ENCODE measurements at regions not wholly inside any gene's neighbourhood (a gene's known extent, or its start where the extent isn't known, plus 50 kb on each side); places are given as distances from the start of the nearest gene placed in this dataset.

GRCh38 chr13:106637519-106637918 is 69.6 kb upstream of the ARGLU1 start:
- no peak for TF ChIP-seq ZMAT4 (CRISPR knock-in tag; IDR thresholded peaks at IDR 0.05)
- TF ChIP-seq GABPB1 (CRISPR knock-in tag; IDR thresholded peaks at IDR 0.05): no peak
- TF ChIP-seq STAT6 (CRISPR knock-in tag; conservative IDR thresholded peaks at IDR 0.05; ENCODE audit: low read depth): no peak
- no peak for TF ChIP-seq CTCF (IDR thresholded peaks at IDR 0.05)
- TF ChIP-seq GRHL2 (CRISPR knock-in tag; IDR thresholded peaks at IDR 0.05; ENCODE audit: insufficient replicate concordance, severe bottlenecking): no peak
- no peak for TF ChIP-seq MAX (CRISPR knock-in tag; IDR thresholded peaks at IDR 0.05)
- TF ChIP-seq ATF2 (CRISPR knock-in tag; IDR thresholded peaks at IDR 0.05; ENCODE audit: borderline replicate concordance, low read depth): no peak
- TF ChIP-seq NR3C1 (CRISPR knock-in tag; conservative IDR thresholded peaks at IDR 0.05; ENCODE audit: low read depth): no peak
- TF ChIP-seq FOXP4 (CRISPR knock-in tag; IDR thresholded peaks at IDR 0.05): no peak
- TF ChIP-seq HMGXB4 (CRISPR knock-in tag; IDR thresholded peaks at IDR 0.05): no peak
- no peak for TF ChIP-seq E2F1 (CRISPR knock-in tag; IDR thresholded peaks at IDR 0.05)
- TF ChIP-seq USF2 (CRISPR knock-in tag; IDR thresholded peaks at IDR 0.05): no peak
